Heart right ventricle (tissue), 16 donors: ENCODE measurements at regions not wholly inside any gene's neighbourhood (a gene's known extent, or its start where the extent isn't known, plus 50 kb on each side); places are given as distances from the start of the nearest gene placed in this dataset.

Experiments
- ATAC-seq, 8 donors: fragments of 200-7000 bp; cut with Tn5 transposase; one replicate each; pipeline ENCODE4 v1.9.1; 2020; ENCODE audit warnings: mild to moderate bottlenecking in 8 of 8, moderate library complexity in 8 of 8, moderate number of reproducible peaks in 1 of 8
- DNase-seq, 2 donors: peaks; one replicate each; pipeline ENCODE4 v3.0.0-alpha.2; 2020
- H3K27ac ChIP-seq, 10 donors: fragments of 200-600 bp; sonication (generic) in 2 of 10; one replicate each; pipeline versions ENCODE4 v1.5.0 to v1.8.0; 2020 to 2022; ENCODE audit warnings: mild to moderate bottlenecking in 3 of 10
- H3K27me3 ChIP-seq, 7 donors: fragments of 200-600 bp; one replicate each; pipeline ENCODE4 v1.8.0; 2021 to 2022; ENCODE audit warnings: mild to moderate bottlenecking in 2 of 7
- H3K36me3 ChIP-seq, 9 donors: fragments of 200-600 bp; sonication (generic) in 1 of 9; one replicate each; pipeline versions ENCODE4 v1.5.0 to v1.8.0; 2020 to 2022; ENCODE audit warnings: mild to moderate bottlenecking in 2 of 9
- H3K4me1 ChIP-seq, 9 donors: fragments of 200-600 bp; sonication (generic) in 1 of 9; one replicate each; pipeline versions ENCODE4 v1.5.0 to v1.8.0; 2020 to 2022; ENCODE audit warnings: mild to moderate bottlenecking in 4 of 9
- H3K4me3 ChIP-seq, 10 donors: fragments of 200-600 bp; sonication (generic) in 2 of 10; one replicate each; pipeline versions ENCODE4 v1.5.0 to v1.8.0; 2020 to 2022; ENCODE audit warnings: mild to moderate bottlenecking in 7 of 10, moderate library complexity in 2 of 10
- H3K9me3 ChIP-seq, 11 donors: fragments of 200-600 bp in 10 of 11; sonication (generic) in 2 of 11; one replicate each; pipeline versions ENCODE4 v1.5.0 to v1.8.0; 2013 to 2022; ENCODE audit warnings: mild to moderate bottlenecking in 2 of 11, control low read depth in 1 of 11, moderate library complexity in 1 of 11
- WGBS, 2 donors: extraction: QIAGEN DNeasy Blood & Tissue Kit; methylation state at CpG; one replicate each; pipeline ENCODE4 v1.1.7; 2013; ENCODE audit warnings: inconsistent platforms in 1 of 2; 5-methylcytosine and 5-hydroxymethylcytosine counted together
- intact Hi-C, 10 donors: fragments of 100-400 bp; cut with DNase I; formaldehyde crosslinking; loops; one replicate each; pipeline versions ENCODE4 v1.11.1 to v1.14.2; 2022
- TF ChIP-seq, protein P1 (sequence below), 9 donors: fragments of 200-600 bp; sonication (generic) in 2 of 9; IDR thresholded peaks; one replicate each; pipeline versions ENCODE4 v1.5.0 to v1.8.0; 2021 to 2022; ENCODE audit warnings: antibody characterized with exemption in 9 of 9, mild to moderate bottlenecking in 5 of 9, moderate library complexity in 1 of 9
- donor health status: Arrhythmogenic right ventricular cardiomyopathy.
- donor health status: ischemic (EF 13 %, LVEDD 7.1; RV severe dilation, severe dysfunction).
- donor health status: healthy with polysubstance abuse.
- donor health status: DM: no; HTN: yes; CAD: no.
- donor health status: DM: no; HTN: no; CAD: no.
- donor health status: ischemic (EF 25% LVEDD 6.9; RV normal size, moderate dysfunction).
- donor health status: ischemic (EF 25% LVEDD 5.7; RV mildly dilated, moderate dysfunction).
- donor health status: healthy.
- donor health status: DM: yes; HTN: yes; CAD: no.
- donor health status: Ischemic cardiomyopathy.
- donor health status: ischemic (EF 35%, LVEDD 5.7; RV mildly dilated, moderate dysfunction).
- donor health status: nonischemic (EF 11% LVEDD 7.7; RV severe dilation, severe dysfunction).
- donor health status: DM: yes; HTN: yes; CAD: no.
- donor health status: PGD.
- donor health status: ischemic (EF 29% LVEDD 5.4; RV normal size, mild dysfunction).
- donor health status: nonischemic (EF 23%, LVEDD 6.1; RV moderate dilation, normal function).

DNA sequence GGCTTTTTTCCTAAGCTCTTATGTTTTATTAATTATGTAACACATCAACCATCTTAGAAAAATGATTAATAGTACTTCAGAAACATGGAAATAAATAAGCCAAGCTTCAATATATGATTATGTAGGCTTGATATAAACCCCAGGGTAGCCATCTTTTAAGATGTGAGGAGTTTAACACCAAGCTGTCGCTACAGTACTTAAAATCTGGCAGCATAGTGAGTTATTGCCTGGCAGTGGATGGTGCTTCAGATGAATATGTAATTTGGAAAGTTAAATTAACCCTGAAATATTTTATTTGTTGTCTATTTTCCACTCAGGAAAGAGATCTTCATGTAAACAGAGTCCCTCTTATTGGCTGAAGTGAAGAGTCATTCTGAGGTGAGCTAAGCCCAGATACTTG, 339.0 kb upstream of the ZFP64 start:
- no peaks in the 10 kb centered on the region for H3K9me3 ChIP-seq
- ATAC-seq (no peak), DNase-seq (no peak)
- WGBS, 2 donors = 89 to 90% methylated on average over 1 of the region's 1 CpG
- peaks cover 0 to 11% (median 0%) of the 10 kb centered on the region in 7 donors for H3K27me3 ChIP-seq
- TF ChIP-seq, protein P1, sequence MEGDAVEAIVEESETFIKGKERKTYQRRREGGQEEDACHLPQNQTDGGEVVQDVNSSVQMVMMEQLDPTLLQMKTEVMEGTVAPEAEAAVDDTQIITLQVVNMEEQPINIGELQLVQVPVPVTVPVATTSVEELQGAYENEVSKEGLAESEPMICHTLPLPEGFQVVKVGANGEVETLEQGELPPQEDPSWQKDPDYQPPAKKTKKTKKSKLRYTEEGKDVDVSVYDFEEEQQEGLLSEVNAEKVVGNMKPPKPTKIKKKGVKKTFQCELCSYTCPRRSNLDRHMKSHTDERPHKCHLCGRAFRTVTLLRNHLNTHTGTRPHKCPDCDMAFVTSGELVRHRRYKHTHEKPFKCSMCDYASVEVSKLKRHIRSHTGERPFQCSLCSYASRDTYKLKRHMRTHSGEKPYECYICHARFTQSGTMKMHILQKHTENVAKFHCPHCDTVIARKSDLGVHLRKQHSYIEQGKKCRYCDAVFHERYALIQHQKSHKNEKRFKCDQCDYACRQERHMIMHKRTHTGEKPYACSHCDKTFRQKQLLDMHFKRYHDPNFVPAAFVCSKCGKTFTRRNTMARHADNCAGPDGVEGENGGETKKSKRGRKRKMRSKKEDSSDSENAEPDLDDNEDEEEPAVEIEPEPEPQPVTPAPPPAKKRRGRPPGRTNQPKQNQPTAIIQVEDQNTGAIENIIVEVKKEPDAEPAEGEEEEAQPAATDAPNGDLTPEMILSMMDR (IDR thresholded peaks at IDR 0.05) = no peak
- no peak overlapping the region for H3K4me3 ChIP-seq
- no peak overlapping the region for H3K27ac ChIP-seq
- no peaks in the 10 kb centered on the region for H3K36me3 ChIP-seq
- intact Hi-C loops = no loop called here
- H3K4me1 ChIP-seq = no peaks in the 10 kb centered on the region

DNA sequence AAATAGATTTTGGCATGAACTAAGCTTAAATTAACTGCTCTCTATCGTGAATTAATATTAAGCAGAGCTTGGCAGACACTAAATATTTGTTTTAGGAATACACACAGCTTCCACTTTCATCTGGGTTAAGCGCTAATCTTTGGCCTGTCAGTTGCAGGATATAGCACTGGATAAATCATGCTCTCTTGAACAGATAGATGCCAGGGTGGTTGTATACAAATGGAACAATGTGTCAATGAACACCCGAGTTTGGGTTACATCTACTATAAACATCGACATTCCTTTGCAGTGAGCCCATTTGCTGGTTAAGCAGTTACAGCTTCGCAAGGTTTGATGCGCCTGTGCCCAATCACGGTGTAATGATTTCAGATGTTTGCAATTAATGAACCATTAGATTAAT, 338.2 kb upstream of the ZFP64 start:
- H3K36me3 ChIP-seq = no peaks in the 10 kb centered on the region

DNA sequence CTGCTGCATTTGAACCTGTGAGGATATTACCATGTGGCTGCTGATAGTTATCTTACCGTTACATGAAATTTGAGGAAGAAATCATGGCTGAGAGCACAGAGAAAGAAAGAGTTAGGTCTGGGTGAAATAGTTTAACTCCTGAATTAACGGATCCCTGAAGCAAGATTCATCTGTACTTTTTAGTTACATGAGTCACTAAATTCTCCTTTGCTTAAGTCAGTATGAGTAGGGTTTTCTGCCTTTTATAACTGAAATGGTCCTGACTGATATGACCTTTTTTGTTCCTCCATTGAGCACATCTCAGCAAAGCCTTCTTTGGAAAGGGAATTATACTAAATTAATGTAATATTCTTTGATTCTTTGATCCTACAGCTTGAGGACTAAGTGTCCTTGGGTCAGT, 333.3 kb upstream of the ZFP64 start:
- Histone ChIP-seq H3K4me1 (no peaks in the 10 kb centered on the region), H3K4me3 (no peak overlapping the region), H3K27ac (no peak overlapping the region), H3K27me3 (peaks cover 0 to 9% (median 0%) of the 10 kb centered on the region in 7 donors), H3K9me3 (peaks cover 0 to 18% (median 5%) of the 10 kb centered on the region in 11 donors), H3K36me3 (no peaks in the 10 kb centered on the region)
- 59 to 68% methylated on average over 2 of the region's 2 CpGs for WGBS, 2 donors
- no peak for ATAC-seq
- intact Hi-C loops = no loop called here
- TF ChIP-seq, protein P1 (IDR thresholded peaks at IDR 0.05) = no peak
- no peak for DNase-seq

More for the DNA sequence above, 338.2 kb upstream of the ZFP64 start:
- TF ChIP-seq, protein P1 (IDR thresholded peaks at IDR 0.05) = no peak
- no peak overlapping the region for H3K27ac ChIP-seq
- ATAC-seq (no peak), DNase-seq (no peak)
- no peak overlapping the region for H3K4me3 ChIP-seq
- 64 to 67% methylated on average over 7 of the region's 7 CpGs for WGBS, 2 donors
- no peaks in the 10 kb centered on the region for H3K4me1 ChIP-seq
- intact Hi-C loops = no loop called here
- peaks cover 0 to 11% (median 0%) of the 10 kb centered on the region in 7 donors for H3K27me3 ChIP-seq
- no peaks in the 10 kb centered on the region for H3K9me3 ChIP-seq

DNA sequence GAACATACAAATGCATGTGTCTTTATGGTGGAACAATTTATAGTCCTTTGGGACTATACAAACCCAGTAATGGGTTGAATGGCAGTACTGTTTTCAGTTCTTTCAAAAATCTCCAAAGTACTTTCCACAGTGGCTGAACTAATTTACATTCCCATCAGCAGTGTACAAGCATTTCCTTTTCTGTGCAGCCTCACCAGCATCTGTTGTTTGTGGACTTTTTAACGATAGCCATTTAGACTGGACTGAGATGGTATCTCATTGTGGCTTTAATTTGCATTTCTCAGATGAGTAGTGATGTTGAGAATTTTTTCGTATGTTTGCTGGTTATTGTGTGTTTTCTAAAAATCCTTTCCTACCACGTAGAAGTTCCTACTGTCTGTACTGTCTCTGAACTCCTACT, 327.2 kb upstream of the ZFP64 start:
- ATAC-seq (no peak), DNase-seq (no peak)
- intact Hi-C loops = no loop called here
- Histone ChIP-seq H3K9me3 (peaks cover 0 to 21% (median 8%) of the 10 kb centered on the region in 11 donors), H3K36me3 (no peaks in the 10 kb centered on the region), H3K27me3 (no peaks in the 10 kb centered on the region), H3K4me1 (no peaks in the 10 kb centered on the region), H3K4me3 (no peak overlapping the region), H3K27ac (no peak overlapping the region)
- TF ChIP-seq, protein P1 (IDR thresholded peaks at IDR 0.05) = no peak
- WGBS, 2 donors = 53 to 57% methylated on average over 3 of the region's 3 CpGs
